HEK293T (cell line): ENCODE measurements at regions not wholly inside any gene's neighbourhood (a gene's known extent, or its start where the extent isn't known, plus 50 kb on each side); places are given as distances from the start of the nearest gene placed in this dataset.

Experiments used
- CTBP1 ChIP-seq: fragments of 450-650 bp; IDR thresholded peaks from 2 replicates; pipeline ENCODE4 v1.6.1; 2016; ENCODE audit warnings: borderline replicate concordance
- FOXK2 ChIP-seq: fragments of 450-650 bp; IDR thresholded peaks from 2 replicates; pipeline ENCODE4 v1.6.1; 2016; ENCODE audit warnings: mild to moderate bottlenecking
- L3MBTL2 ChIP-seq: fragments of 450-650 bp; conservative IDR thresholded peaks from 2 replicates; pipeline ENCODE4 v1.6.1; 2016; ENCODE audit warnings: mild to moderate bottlenecking
- NFRKB ChIP-seq: fragments of 450-650 bp; IDR thresholded peaks from 2 replicates; pipeline ENCODE4 v1.6.1; 2016; ENCODE audit warnings: mild to moderate bottlenecking, moderate library complexity
- SP1 ChIP-seq: fragments of 450-650 bp; IDR thresholded peaks from 2 replicates; pipeline ENCODE4 v1.6.1; 2017

GRCh38 chr18:25896178-25896780 is 194.1 kb downstream of the SS18 start:
- TF ChIP-seq SP1, result no peak
- TF ChIP-seq L3MBTL2, result no peak
- no peak for TF ChIP-seq FOXK2
- no peak for TF ChIP-seq CTBP1
- TF ChIP-seq NFRKB, result no peak
